GDM1 (cell line): ENCODE measurements at regions not wholly inside any gene's neighbourhood (a gene's known extent, or its start where the extent isn't known, plus 50 kb on each side); places are given as distances from the start of the nearest gene placed in this dataset.
A peak's percentile ranks its signal among the peaks of the same experiment; 100 is the strongest.
"Not testable (repeated sequence)": the region's sequence is repeated elsewhere in the genome, so short reads cannot be mapped to it uniquely, and the experiment has no call there.

ENCODE experiments used
- DNase-seq: peaks from one replicate; lab custom pipeline; 2025; lab: John Stamatoyannopoulos, UW

DNA sequence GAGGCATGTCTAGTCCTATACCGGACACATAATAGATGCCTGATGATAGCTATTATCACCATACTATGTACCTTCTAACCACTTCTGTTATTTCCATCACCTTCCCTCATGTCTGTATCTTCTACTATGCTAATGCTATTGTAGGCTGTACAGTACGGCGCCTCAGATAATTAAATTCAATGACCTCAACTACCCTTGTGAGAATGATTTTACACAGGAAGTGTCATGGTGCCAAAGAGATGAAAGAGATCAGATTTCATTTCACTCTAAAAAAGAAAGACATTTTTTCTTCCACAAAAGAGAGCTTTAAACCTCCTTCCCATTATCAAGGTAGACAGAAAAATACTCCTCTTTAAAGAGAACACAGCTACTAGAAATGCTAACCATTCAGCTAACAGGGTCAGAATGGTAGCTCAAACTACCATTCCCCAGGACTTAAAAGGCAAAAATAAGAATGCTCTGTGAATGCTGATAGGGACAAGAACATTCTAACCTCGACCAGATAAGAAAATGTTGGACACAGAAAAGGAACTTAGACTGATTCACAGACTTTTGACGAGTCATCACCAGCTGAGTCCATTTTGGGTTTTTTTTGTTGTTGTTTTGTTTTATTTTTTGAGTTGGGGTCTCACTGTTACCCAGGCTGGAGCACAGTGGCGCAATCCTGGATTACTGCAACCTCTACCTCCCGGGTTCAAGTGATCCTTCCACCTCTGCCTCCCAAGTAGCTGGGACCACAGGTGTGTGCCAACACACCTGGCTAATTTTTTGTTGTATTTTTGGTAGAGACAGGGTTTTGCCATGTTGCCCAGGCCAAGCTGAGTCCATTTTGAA lies 99.2 kb upstream of the RAPGEF2 start:
- DNase-seq = no peak

GRCh38 chr4:159006202-159006601 lies 96.7 kb upstream of the RAPGEF2 start:
- no peak for DNase-seq

DNA sequence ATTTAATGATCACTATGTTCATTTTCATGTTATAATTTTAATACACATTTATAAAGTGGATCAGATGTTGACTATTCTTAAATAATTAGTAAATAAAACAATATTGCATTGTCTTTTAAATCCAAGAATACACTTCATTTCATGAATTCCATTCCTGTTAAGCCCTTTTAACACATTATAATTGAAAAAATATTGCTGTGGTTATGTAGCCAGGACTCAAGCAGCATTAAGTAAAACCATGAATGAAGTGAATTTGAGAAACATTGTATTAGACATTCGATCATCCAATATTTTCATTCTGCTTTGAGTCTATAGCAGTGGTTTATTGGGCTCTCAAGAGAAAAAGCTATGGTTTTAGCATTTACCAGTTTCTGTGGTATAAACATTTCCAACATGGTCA lies 94.2 kb upstream of the RAPGEF2 start:
- no peak for DNase-seq

GRCh38 chr4:159009521-159009920 lies 93.4 kb upstream of the RAPGEF2 start:
- no peak for DNase-seq

- DNase-seq = no peak
Observed at GRCh38 chr4:159010100-159010499, 92.8 kb upstream of the RAPGEF2 start.

DNA sequence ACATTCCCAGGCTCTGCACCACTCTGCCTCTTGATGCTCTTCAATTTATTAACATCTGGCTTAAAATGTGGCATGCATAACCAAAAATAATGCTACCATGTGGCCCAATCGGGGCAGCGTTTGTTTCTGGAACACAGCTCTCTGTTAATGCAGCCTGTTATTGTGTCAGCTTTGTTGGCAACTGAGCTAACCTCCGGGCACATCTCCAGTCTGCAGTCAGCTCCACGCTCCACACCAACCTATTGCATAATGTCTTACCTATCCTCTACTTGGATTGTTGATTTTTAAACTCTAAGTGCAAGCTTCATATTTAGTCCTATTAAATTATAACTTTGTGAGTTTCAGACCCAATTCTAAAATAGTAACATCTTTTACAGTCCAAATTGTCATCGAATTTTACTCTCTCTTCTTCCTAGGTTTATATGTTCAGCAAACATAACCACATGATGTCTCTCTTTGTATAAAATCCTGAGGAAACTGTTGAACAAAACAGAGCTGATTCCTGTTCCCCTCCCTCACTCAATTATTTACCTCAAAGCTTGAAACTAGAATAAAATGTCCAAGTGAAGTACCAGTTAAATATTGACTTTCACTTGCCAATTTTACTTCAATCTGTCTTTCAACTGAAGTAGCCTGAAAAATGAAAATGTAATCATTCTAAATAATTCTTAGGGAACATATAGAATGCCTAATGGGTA lies 92.2 kb upstream of the RAPGEF2 start:
- no peak for DNase-seq

- DNase-seq = no peak
Observed at GRCh38 chr4:159012381-159012780, 90.5 kb upstream of the RAPGEF2 start.

- DNase-seq = no peak
Observed at GRCh38 chr4:159013692-159014091, 89.2 kb upstream of the RAPGEF2 start.

DNA sequence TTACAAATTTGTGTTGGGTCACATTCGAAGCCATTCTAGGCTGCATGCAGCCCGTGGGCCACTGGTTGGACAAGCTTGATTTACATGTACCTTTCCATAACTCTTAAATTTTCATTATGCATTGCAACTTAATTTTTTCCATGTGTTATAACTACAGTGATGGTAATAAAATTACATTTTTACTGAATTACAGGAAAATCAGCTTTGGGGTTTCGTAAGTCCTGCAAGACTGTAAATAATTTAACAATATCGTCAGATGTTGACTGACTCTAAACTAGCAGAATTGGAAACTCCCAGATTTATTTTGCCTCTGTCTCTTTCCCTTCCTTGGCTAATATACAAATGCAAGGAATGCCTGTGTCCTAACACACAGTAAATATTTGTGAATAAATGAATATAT lies 88.0 kb upstream of the RAPGEF2 start:
- DNase-seq = no peak

- no peak for DNase-seq
Observed at GRCh38 chr4:159015841-159016240, 87.0 kb upstream of the RAPGEF2 start.

- no peak for DNase-seq
Observed at GRCh38 chr4:159016593-159017024, 86.3 kb upstream of the RAPGEF2 start.

- DNase-seq = peak; percentile 24
Observed at GRCh38 chr4:159017323-159018026, 85.4 kb upstream of the RAPGEF2 start.

DNA sequence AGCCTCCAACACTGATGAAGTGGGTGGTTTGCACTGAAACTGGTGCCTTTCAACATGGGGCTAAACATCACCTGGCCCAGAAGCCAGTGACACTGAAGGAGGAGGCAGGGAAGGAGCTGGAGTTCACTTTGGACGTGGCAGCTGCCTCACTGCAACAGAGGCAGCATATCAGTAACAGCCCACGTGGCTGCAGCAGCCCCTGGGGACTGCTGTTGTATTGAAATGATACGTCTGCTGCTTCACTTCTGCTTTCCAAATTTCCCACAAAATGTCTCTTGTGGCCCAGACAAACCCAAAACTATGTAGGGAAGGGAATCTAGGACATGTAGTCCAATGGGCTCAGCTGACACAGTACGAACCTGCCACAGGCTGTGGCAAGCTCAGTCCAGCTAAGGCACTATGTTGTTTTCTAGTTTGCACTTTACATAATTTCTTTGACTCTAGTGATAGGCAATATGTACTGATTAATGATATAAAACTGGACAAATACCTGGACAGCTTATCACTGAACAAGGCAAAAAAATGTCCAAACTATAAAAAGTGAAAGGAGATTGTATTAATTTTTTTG lies 84.7 kb upstream of the RAPGEF2 start:
- DNase-seq = no peak

GRCh38 chr4:159019356-159019755 lies 83.5 kb upstream of the RAPGEF2 start:
- no peak for DNase-seq

- no peak for DNase-seq
Observed at GRCh38 chr4:159021597-159022385, 81.1 kb upstream of the RAPGEF2 start.

DNA sequence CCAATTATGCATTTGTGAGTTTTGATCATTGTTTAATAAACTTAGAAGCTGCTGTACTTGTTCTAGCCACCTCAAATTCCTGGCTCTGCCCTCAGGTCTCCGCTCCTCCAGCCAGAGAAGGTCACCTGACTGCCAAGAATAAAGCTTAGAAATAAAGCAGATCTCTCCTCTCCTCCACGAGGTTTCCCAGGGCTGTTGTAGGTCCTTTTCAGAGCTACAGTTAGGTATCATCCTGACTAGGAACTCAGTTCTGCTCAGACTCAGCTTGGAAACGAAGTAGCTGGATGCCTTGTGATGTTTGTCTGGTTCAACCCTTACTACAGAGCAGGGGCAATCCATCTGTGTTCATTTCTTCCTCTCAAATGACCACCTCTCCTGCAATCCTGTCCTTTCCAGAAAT lies 79.1 kb upstream of the RAPGEF2 start:
- no peak for DNase-seq

- no peak for DNase-seq
Observed at GRCh38 chr4:159024266-159024665, 78.6 kb upstream of the RAPGEF2 start.

- DNase-seq = no peak
Observed at GRCh38 chr4:159024828-159025227, 78.1 kb upstream of the RAPGEF2 start.

GRCh38 chr4:159026329-159026728 lies 76.5 kb upstream of the RAPGEF2 start:
- no peak for DNase-seq

GRCh38 chr4:159027535-159027934 lies 75.3 kb upstream of the RAPGEF2 start:
- no peak for DNase-seq

- no peak for DNase-seq
Observed at GRCh38 chr4:159029481-159029880, 73.4 kb upstream of the RAPGEF2 start.

DNA sequence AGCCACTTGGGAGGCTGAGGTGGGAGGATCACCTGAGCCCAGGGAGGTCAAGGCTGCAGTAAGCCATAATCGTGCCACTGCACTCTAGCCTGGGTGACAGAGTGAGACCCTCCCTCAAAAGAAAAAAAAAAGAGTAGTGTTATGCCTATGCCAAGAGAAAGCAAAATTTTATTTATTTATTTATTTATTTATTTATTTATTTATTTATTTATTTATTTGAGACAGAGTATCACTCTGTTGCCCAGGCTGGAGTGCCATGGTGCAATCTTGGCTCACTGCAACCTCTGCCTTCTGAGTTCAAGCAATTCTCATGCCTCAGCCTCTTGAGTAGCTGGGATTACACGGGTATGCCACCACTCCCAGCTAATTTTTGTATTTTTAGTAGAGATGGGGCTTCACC lies 72.6 kb upstream of the RAPGEF2 start:
- not testable (repeated sequence) for DNase-seq
